Stimulated activated CD4-positive, alpha-beta T cell treated with anti-CD3 and anti-CD28 coated beads, Interleukin-1b, Interleukin-23, amount 100 ng/mL, for 1 hour (primary cell): ENCODE measurements at regions not wholly inside any gene's neighbourhood (a gene's known extent, or its start where the extent isn't known, plus 50 kb on each side); places are given as distances from the start of the nearest gene placed in this dataset.
"Not testable (repeated sequence)": the region's sequence is repeated elsewhere in the genome, so short reads cannot be mapped to it uniquely, and the experiment has no call there.

Source experiments
- DNase-seq, 2 donors: peaks; one replicate each; pipeline ENCODE4 v3.0.0-alpha.2; 2020; ENCODE audit warnings: low read depth in 2 of 2

GRCh38 chr9:81361296-81361695 lies 328.1 kb downstream of the TLE1 start:
- DNase-seq = no peak

- DNase-seq = no peak
Observed at GRCh38 chr9:81351166-81351565, 338.2 kb downstream of the TLE1 start.

GRCh38 chr9:81344366-81344765 lies 345.0 kb downstream of the TLE1 start:
- no peak for DNase-seq

GRCh38 chr9:81335879-81336421 lies 353.4 kb downstream of the TLE1 start:
- DNase-seq = no peak

- no peak for DNase-seq
Observed at GRCh38 chr9:81321551-81321950, 367.8 kb downstream of the TLE1 start.

- DNase-seq = no peak
Observed at GRCh38 chr9:81320909-81321482, 368.4 kb downstream of the TLE1 start.

- DNase-seq = no peak
Observed at GRCh38 chr9:81318571-81318970, 370.8 kb downstream of the TLE1 start.

- no peak for DNase-seq
Observed at GRCh38 chr9:81317939-81318338, 371.4 kb downstream of the TLE1 start.

- DNase-seq = no peak
Observed at GRCh38 chr9:81317223-81317622, 372.1 kb downstream of the TLE1 start.

- DNase-seq = no peak
Observed at GRCh38 chr9:81314490-81314889, 374.9 kb downstream of the TLE1 start.

GRCh38 chr9:81313877-81314276 lies 375.5 kb downstream of the TLE1 start:
- DNase-seq = no peak

GRCh38 chr9:81312346-81312745 lies 377.0 kb downstream of the TLE1 start:
- DNase-seq = no peak

GRCh38 chr9:81308404-81308803 lies 380.9 kb downstream of the TLE1 start:
- DNase-seq = no peak

- not testable (repeated sequence) for DNase-seq
Observed at GRCh38 chr9:81307791-81308190, 381.6 kb downstream of the TLE1 start.

- no peak for DNase-seq
Observed at GRCh38 chr9:81305561-81306182, 383.7 kb downstream of the TLE1 start.

- DNase-seq = no peak
Observed at GRCh38 chr9:81303658-81304057, 385.7 kb downstream of the TLE1 start.

GRCh38 chr9:81293651-81294050 lies 395.7 kb downstream of the TLE1 start:
- DNase-seq = no peak

- DNase-seq = no peak
Observed at GRCh38 chr9:81292056-81292805, 397.1 kb downstream of the TLE1 start.

- DNase-seq = no peak
Observed at GRCh38 chr9:81289622-81290021, 399.7 kb downstream of the TLE1 start.

GRCh38 chr9:81268048-81268447 lies 421.3 kb downstream of the TLE1 start:
- DNase-seq = no peak

- DNase-seq = no peak
Observed at GRCh38 chr9:81266674-81267073, 422.7 kb downstream of the TLE1 start.

GRCh38 chr9:81266086-81266485 lies 423.3 kb downstream of the TLE1 start:
- no peak for DNase-seq

GRCh38 chr9:81264516-81264915 lies 424.8 kb downstream of the TLE1 start:
- no peak for DNase-seq
